ENCODE measurements at regions not wholly inside any gene's neighbourhood (a gene's known extent, or its start where the extent isn't known, plus 50 kb on each side); places are given as distances from the start of the nearest gene placed in this dataset.

GRCh38 chr6:14692208-14692607 is 553.7 kb upstream of the JARID2 start:
- no peak overlapping the region for H2BK12ac ChIP-seq (ENCODE audit: insufficient read length, low read depth, low read length)
- no peaks in the 10 kb centered on the region for H3K9me3 ChIP-seq (ENCODE audit: control insufficient read depth, low read depth, low read length)
- H4K5ac ChIP-seq (ENCODE audit: insufficient read length, low read depth, low read length), result no peak overlapping the region
- no peaks in the 10 kb centered on the region for H3K23me2 ChIP-seq (ENCODE audit: insufficient read length, low read depth, low read length, poor library complexity, severe bottlenecking)
- H2AK5ac ChIP-seq (ENCODE audit: insufficient read length, low read length), result no peak overlapping the region
- no peak overlapping the region for H3K14ac ChIP-seq (ENCODE audit: insufficient read depth, low read length)
- no peak overlapping the region for H2BK20ac ChIP-seq (ENCODE audit: low read depth, low read length, poor library complexity, severe bottlenecking)
- Mint-ChIP-seq H3K36me3 (ENCODE audit: insufficient read depth in 1 of 3, low read depth in 3 of 3) (no peaks in the 10 kb centered on the region), H3K4me1 (peaks cover 9% of the 10 kb centered on the region in 2 experiments), H3K9me3 (no peaks in the 10 kb centered on the region), H3K4me3 (no peak overlapping the region), H3K27ac (no peak overlapping the region), H3K27me3 (ENCODE audit: low read depth) (no peaks in the 10 kb centered on the region)
- no peak overlapping the region for H3K56ac ChIP-seq (ENCODE audit: insufficient read length, low read depth, low read length)
- no peak overlapping the region for H3K9ac ChIP-seq (ENCODE audit: extremely low read depth, insufficient read length, low read length)
- H3K4ac ChIP-seq (ENCODE audit: low read depth, low read length), result no peak overlapping the region
- TF ChIP-seq, protein P1, sequence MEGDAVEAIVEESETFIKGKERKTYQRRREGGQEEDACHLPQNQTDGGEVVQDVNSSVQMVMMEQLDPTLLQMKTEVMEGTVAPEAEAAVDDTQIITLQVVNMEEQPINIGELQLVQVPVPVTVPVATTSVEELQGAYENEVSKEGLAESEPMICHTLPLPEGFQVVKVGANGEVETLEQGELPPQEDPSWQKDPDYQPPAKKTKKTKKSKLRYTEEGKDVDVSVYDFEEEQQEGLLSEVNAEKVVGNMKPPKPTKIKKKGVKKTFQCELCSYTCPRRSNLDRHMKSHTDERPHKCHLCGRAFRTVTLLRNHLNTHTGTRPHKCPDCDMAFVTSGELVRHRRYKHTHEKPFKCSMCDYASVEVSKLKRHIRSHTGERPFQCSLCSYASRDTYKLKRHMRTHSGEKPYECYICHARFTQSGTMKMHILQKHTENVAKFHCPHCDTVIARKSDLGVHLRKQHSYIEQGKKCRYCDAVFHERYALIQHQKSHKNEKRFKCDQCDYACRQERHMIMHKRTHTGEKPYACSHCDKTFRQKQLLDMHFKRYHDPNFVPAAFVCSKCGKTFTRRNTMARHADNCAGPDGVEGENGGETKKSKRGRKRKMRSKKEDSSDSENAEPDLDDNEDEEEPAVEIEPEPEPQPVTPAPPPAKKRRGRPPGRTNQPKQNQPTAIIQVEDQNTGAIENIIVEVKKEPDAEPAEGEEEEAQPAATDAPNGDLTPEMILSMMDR (conservative IDR thresholded peaks at IDR 0.05), result no peak
- no peak overlapping the region for H2BK120ac ChIP-seq (ENCODE audit: low read depth, low read length, poor library complexity, severe bottlenecking)
- H2AFZ ChIP-seq (ENCODE audit: low read length), result no peak overlapping the region
- H4K8ac ChIP-seq (replicated peaks; ENCODE audit: insufficient read length, low read depth, low read length), result no peak overlapping the region
- no peaks in the 10 kb centered on the region; the same call in 1 of the 2 replicates for H3K4me1 ChIP-seq (ENCODE audit: insufficient read depth, low read length)
- H2BK15ac ChIP-seq (ENCODE audit: low read depth, low read length), result no peak overlapping the region
- no peak overlapping the region for H2BK5ac ChIP-seq (ENCODE audit: insufficient read length, low read length)
- no peak overlapping the region for H3K23ac ChIP-seq (ENCODE audit: insufficient read length, low read depth, low read length)
- H3K27ac ChIP-seq (ENCODE audit: insufficient read length, low read depth, low read length), result no peak overlapping the region
- no peaks in the 10 kb centered on the region for H3K79me1 ChIP-seq (ENCODE audit: insufficient read depth, low read depth, low read length, poor library complexity, severe bottlenecking)
- DNase-seq, result no peak
- no peaks in the 10 kb centered on the region for H3K27me3 ChIP-seq (ENCODE audit: insufficient read depth, low read length)
- H3K79me2 ChIP-seq (ENCODE audit: insufficient read depth, low read length), result no peaks in the 10 kb centered on the region
- H3K4me2 ChIP-seq (ENCODE audit: insufficient read depth, insufficient read length, low read length), result no peak overlapping the region
- no peaks in the 10 kb centered on the region for H4K20me1 ChIP-seq (ENCODE audit: control insufficient read depth, insufficient read depth, insufficient read length)
- no peak overlapping the region for H4K91ac ChIP-seq (ENCODE audit: insufficient read length, low read depth, low read length)
- WGBS (ENCODE audit: extremely low coverage, insufficient read length, low lambda C conversion rate), result no CpG with 5 or more reads among the region's 1 CpG
- H3K18ac ChIP-seq (ENCODE audit: insufficient read length, low read depth, low read length), result no peak overlapping the region
- no peak overlapping the region for H3T11ph ChIP-seq (ENCODE audit: low read length)
